ENCODE measurements at regions not wholly inside any gene's neighbourhood (a gene's known extent, or its start where the extent isn't known, plus 50 kb on each side); places are given as distances from the start of the nearest gene placed in this dataset.

DNA sequence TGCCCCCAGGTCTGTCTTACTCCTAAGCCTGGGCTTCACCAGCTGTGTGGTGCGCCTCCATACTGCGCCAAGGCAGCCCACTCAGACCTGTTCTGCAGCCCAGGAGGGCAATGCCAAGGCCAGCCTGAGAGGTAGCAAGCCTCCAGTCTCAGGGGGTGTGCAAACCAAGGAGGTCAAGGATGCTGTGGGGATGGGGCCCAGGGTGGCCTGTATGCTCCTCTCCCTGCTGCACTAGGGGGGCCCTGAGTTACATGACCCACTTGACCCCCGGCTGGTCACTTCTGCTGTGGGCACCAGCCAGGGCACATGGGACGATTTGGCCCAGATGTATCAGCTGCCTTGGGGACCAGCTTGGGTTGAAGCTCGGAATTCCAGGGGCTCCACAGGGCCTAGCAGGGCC lies 70.0 kb upstream of the SLC6A6 start:
- WGBS, result 94% methylated on average over 5 of the region's 5 CpGs
- H3K9ac ChIP-seq (ENCODE audit: low read length), result no peak overlapping the region
- H3K9me3 ChIP-seq (ENCODE audit: control insufficient read depth, low read length), result no peaks in the 10 kb centered on the region

DNA sequence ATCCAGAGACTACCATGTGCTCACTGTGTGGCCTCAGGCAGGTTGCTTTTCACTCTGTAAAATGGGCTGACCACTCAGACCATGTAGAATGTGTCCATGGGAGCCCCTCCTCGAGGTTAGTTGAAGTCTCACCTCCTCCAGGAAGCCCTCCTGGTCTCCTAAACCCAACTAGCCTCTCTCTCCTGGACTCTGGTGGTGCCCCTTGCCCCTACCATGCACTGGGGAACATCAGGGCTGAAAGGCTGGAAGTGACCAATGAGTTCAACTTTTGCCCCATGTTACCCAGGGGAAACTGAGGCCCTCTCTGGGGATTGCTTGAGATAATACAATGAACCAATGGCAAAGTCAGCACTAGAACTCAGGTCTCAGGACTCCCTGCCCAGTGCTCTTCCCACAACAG lies 69.2 kb upstream of the SLC6A6 start:
- H3K4me3 ChIP-seq (ENCODE audit: insufficient read depth in 1 of 2, low read depth in 1 of 2, low read length in 2 of 2), result no peak overlapping the region
- peaks cover 3 to 33% of the 10 kb centered on the region in 2 experiments for H3K27me3 ChIP-seq (ENCODE audit: control insufficient read depth in 1 of 2, insufficient read depth in 1 of 2, low read length in 2 of 2)
- H3K36me3 ChIP-seq (ENCODE audit: control insufficient read depth in 1 of 2, insufficient read depth in 2 of 2, low read depth in 1 of 2, low read length in 2 of 2), result no peaks in the 10 kb centered on the region
- no peak overlapping the region for H2BK12ac ChIP-seq (ENCODE audit: low read length in 2 of 2)
- no peak overlapping the region for H2BK5ac ChIP-seq (ENCODE audit: low read depth, low read length, poor library complexity, severe bottlenecking)
- no peak overlapping the region for H4K91ac ChIP-seq (ENCODE audit: low read length)
- H2BK15ac ChIP-seq (ENCODE audit: low read depth, poor library complexity, severe bottlenecking), result no peak overlapping the region
- H3K23ac ChIP-seq (ENCODE audit: low read length in 2 of 2), result no peak overlapping the region
- H3K27ac ChIP-seq (ENCODE audit: low read length, poor library complexity, severe bottlenecking), result no peak overlapping the region
- H2AFZ ChIP-seq (ENCODE audit: low read depth, low read length), result no peak overlapping the region
- H3K4ac ChIP-seq (ENCODE audit: low read depth in 1 of 2, low read length in 2 of 2), result no peak overlapping the region
- no peaks in the 10 kb centered on the region for H3K79me1 ChIP-seq (replicated peaks; ENCODE audit: low read length, poor library complexity, severe bottlenecking)
- no peak overlapping the region for H2AK5ac ChIP-seq (ENCODE audit: low read length, severe bottlenecking)
- H2BK120ac ChIP-seq (ENCODE audit: low read depth, low read length), result no peak overlapping the region
- H4K8ac ChIP-seq (ENCODE audit: low read length), result no peak overlapping the region
- WGBS, result 48% methylated on average over 1 of the region's 1 CpG
- no peak overlapping the region for H3K14ac ChIP-seq (ENCODE audit: low read length in 2 of 2)
- H3K4me2 ChIP-seq (ENCODE audit: low read length, poor library complexity, severe bottlenecking), result no peak overlapping the region
- H3K9ac ChIP-seq (ENCODE audit: low read length), result no peak overlapping the region
- DNase-seq, result no peak
- no peaks in the 10 kb centered on the region for H3K9me3 ChIP-seq (ENCODE audit: control insufficient read depth, low read length)
- H3K18ac ChIP-seq (ENCODE audit: low read depth in 1 of 2, low read length in 2 of 2), result no peak overlapping the region
- peaks cover 10% of the 10 kb centered on the region for H3K4me1 ChIP-seq (ENCODE audit: control insufficient read depth, insufficient read depth, low read depth, low read length)

More for the DNA sequence above, 70.0 kb upstream of the SLC6A6 start:
- H3K4me2 ChIP-seq (ENCODE audit: low read length, poor library complexity, severe bottlenecking), result no peak overlapping the region
- no peak overlapping the region for H3K27ac ChIP-seq (ENCODE audit: low read length, poor library complexity, severe bottlenecking)
- H3K79me1 ChIP-seq (replicated peaks; ENCODE audit: low read length, poor library complexity, severe bottlenecking), result no peaks in the 10 kb centered on the region
- peaks cover 10% of the 10 kb centered on the region for H3K4me1 ChIP-seq (ENCODE audit: control insufficient read depth, insufficient read depth, low read depth, low read length)
- H4K91ac ChIP-seq (ENCODE audit: low read length), result peak overlapping the region; percentile 25
- H2BK5ac ChIP-seq (ENCODE audit: low read depth, low read length, poor library complexity, severe bottlenecking), result no peak overlapping the region
- H3K4ac ChIP-seq (ENCODE audit: low read depth in 1 of 2, low read length in 2 of 2), result no peak overlapping the region
- H2AK5ac ChIP-seq (ENCODE audit: low read length, severe bottlenecking), result peak overlapping the region; percentile 3
- no peak overlapping the region for H2AFZ ChIP-seq (ENCODE audit: low read depth, low read length)
- H3K23ac ChIP-seq (ENCODE audit: low read length in 2 of 2), result no peak overlapping the region
- H3K4me3 ChIP-seq (ENCODE audit: insufficient read depth in 1 of 2, low read depth in 1 of 2, low read length in 2 of 2), result no peak overlapping the region
- no peak overlapping the region for H2BK15ac ChIP-seq (ENCODE audit: low read depth, poor library complexity, severe bottlenecking)
- no peak overlapping the region for H2BK12ac ChIP-seq (ENCODE audit: low read length in 2 of 2)
- H3K14ac ChIP-seq (ENCODE audit: low read length in 2 of 2), result no peak overlapping the region
- peaks cover 3 to 25% of the 10 kb centered on the region in 2 experiments for H3K27me3 ChIP-seq (ENCODE audit: control insufficient read depth in 1 of 2, insufficient read depth in 1 of 2, low read length in 2 of 2)
- no peak overlapping the region for H4K8ac ChIP-seq (ENCODE audit: low read length)
- no peak overlapping the region for H3K18ac ChIP-seq (ENCODE audit: low read depth in 1 of 2, low read length in 2 of 2)
- no peak overlapping the region for H2BK120ac ChIP-seq (ENCODE audit: low read depth, low read length)
- H3K36me3 ChIP-seq (ENCODE audit: control insufficient read depth in 1 of 2, insufficient read depth in 2 of 2, low read depth in 1 of 2, low read length in 2 of 2), result no peaks in the 10 kb centered on the region
- DNase-seq, result no peak

DNA sequence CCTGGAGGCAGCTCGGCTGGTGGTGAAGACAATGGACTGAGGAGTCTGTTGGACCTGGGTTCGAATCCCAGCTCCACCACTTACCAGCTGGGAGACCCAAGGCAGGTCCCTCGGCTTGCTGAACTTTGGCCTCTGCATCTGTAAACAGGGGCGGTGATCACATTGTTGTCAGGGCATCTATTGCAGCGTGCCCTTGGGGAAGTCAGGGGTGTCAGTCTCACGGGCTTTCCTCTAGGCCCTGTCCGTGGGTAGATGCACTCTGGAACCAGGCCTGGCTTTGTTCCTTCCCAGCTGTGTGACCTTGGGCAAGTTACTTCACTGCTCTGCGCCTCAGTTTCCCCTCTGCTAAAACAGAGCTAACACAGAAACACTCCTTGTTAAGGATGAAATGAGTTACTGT lies 68.8 kb upstream of the SLC6A6 start:
- Histone ChIP-seq H3K4me2 (ENCODE audit: low read length, poor library complexity, severe bottlenecking) (no peak overlapping the region), H4K91ac (ENCODE audit: low read length) (no peak overlapping the region), H3K79me1 (replicated peaks; ENCODE audit: low read length, poor library complexity, severe bottlenecking) (no peaks in the 10 kb centered on the region), H3K27me3 (ENCODE audit: control insufficient read depth in 1 of 2, insufficient read depth in 1 of 2, low read length in 2 of 2) (peaks cover 3 to 36% of the 10 kb centered on the region in 2 experiments), H3K4me3 (ENCODE audit: insufficient read depth in 1 of 2, low read depth in 1 of 2, low read length in 2 of 2) (no peak overlapping the region), H3K23ac (ENCODE audit: low read length in 2 of 2) (no peak overlapping the region), H3K18ac (ENCODE audit: low read depth in 1 of 2, low read length in 2 of 2) (no peak overlapping the region), H3K4ac (ENCODE audit: low read depth in 1 of 2, low read length in 2 of 2) (no peak overlapping the region), H3K4me1 (ENCODE audit: control insufficient read depth, insufficient read depth, low read depth, low read length) (peaks cover 10% of the 10 kb centered on the region), H3K36me3 (ENCODE audit: control insufficient read depth in 1 of 2, insufficient read depth in 2 of 2, low read depth in 1 of 2, low read length in 2 of 2) (no peaks in the 10 kb centered on the region), H2BK5ac (ENCODE audit: low read depth, low read length, poor library complexity, severe bottlenecking) (no peak overlapping the region), H2AFZ (ENCODE audit: low read depth, low read length) (no peak overlapping the region), H2BK15ac (ENCODE audit: low read depth, poor library complexity, severe bottlenecking) (no peak overlapping the region), H2BK120ac (ENCODE audit: low read depth, low read length) (no peak overlapping the region), H4K8ac (ENCODE audit: low read length) (no peak overlapping the region), H3K9ac (ENCODE audit: low read length) (no peak overlapping the region), H2AK5ac (ENCODE audit: low read length, severe bottlenecking) (no peak overlapping the region), H3K27ac (ENCODE audit: low read length, poor library complexity, severe bottlenecking) (no peak overlapping the region), H3K9me3 (ENCODE audit: control insufficient read depth, low read length) (no peaks in the 10 kb centered on the region), H2BK12ac (ENCODE audit: low read length in 2 of 2) (no peak overlapping the region), H3K14ac (ENCODE audit: low read length in 2 of 2) (no peak overlapping the region)
- DNase-seq, result no peak
- WGBS, result 89% methylated on average over 7 of the region's 8 CpGs

DNA sequence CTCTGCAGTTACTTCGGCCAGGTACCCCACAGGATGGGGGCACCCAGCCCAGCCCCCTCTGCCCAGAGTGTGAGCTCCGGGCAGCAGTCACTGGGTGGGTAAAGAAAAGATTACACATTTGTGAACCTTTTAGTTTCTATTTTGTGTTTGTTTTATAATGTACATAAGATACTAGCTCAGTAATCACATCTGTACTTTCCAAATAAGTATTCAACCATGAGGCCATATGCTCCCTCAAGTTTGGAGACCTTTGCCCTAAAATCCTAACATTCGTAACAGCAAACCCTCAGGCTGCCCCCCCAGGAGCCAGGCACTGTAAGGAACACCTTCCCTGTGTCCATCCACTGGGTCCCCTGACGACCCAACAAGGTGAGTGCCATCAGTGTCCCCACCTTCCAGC lies 68.3 kb upstream of the SLC6A6 start:
- Histone ChIP-seq H2BK15ac (ENCODE audit: low read depth, poor library complexity, severe bottlenecking) (no peak overlapping the region), H3K27me3 (ENCODE audit: control insufficient read depth in 1 of 2, insufficient read depth in 1 of 2, low read length in 2 of 2) (peaks cover 3 to 40% of the 10 kb centered on the region in 2 experiments), H3K9ac (ENCODE audit: low read length) (no peak overlapping the region), H2AFZ (ENCODE audit: low read depth, low read length) (no peak overlapping the region), H3K4me2 (ENCODE audit: low read length, poor library complexity, severe bottlenecking) (no peak overlapping the region), H3K27ac (ENCODE audit: low read length, poor library complexity, severe bottlenecking) (no peak overlapping the region), H2BK12ac (ENCODE audit: low read length in 2 of 2) (no peak overlapping the region), H2BK5ac (ENCODE audit: low read depth, low read length, poor library complexity, severe bottlenecking) (no peak overlapping the region), H3K18ac (ENCODE audit: low read depth in 1 of 2, low read length in 2 of 2) (no peak overlapping the region), H4K8ac (ENCODE audit: low read length) (no peak overlapping the region), H3K4ac (ENCODE audit: low read depth in 1 of 2, low read length in 2 of 2) (no peak overlapping the region), H2BK120ac (ENCODE audit: low read depth, low read length) (no peak overlapping the region), H3K9me3 (ENCODE audit: control insufficient read depth, low read length) (no peaks in the 10 kb centered on the region), H2AK5ac (ENCODE audit: low read length, severe bottlenecking) (no peak overlapping the region), H4K91ac (ENCODE audit: low read length) (no peak overlapping the region), H3K14ac (ENCODE audit: low read length in 2 of 2) (no peak overlapping the region), H3K36me3 (ENCODE audit: control insufficient read depth in 1 of 2, insufficient read depth in 2 of 2, low read depth in 1 of 2, low read length in 2 of 2) (no peaks in the 10 kb centered on the region), H3K4me1 (ENCODE audit: control insufficient read depth, insufficient read depth, low read depth, low read length) (peaks cover 10% of the 10 kb centered on the region), H3K4me3 (ENCODE audit: insufficient read depth in 1 of 2, low read depth in 1 of 2, low read length in 2 of 2) (no peak overlapping the region), H3K23ac (ENCODE audit: low read length in 2 of 2) (no peak overlapping the region), H3K79me1 (replicated peaks; ENCODE audit: low read length, poor library complexity, severe bottlenecking) (no peaks in the 10 kb centered on the region)
- WGBS, result 78% methylated on average over 3 of the region's 4 CpGs
- DNase-seq, result no peak

All from mesenchymal stem cell (in vitro differentiated cells and primary cell).